Keratinocyte (primary cell): ENCODE measurements at regions not wholly inside any gene's neighbourhood (a gene's known extent, or its start where the extent isn't known, plus 50 kb on each side); places are given as distances from the start of the nearest gene placed in this dataset.

Source experiments
- DNase-seq: peaks from one replicate; pipeline ENCODE4 v3.0.0-alpha.2; 2011; ENCODE audit warnings: low read depth, missing footprints, low spot score
- FAIRE-seq: peaks from 2 replicates; lab custom pipeline; 2011; peaks lifted over from hg19 to GRCh38; lab: Jason Lieb, UNC
- H2AFZ ChIP-seq: 2 replicates; pipeline ENCODE4 v1.6.0; 2012; ENCODE audit warnings: low read length, control low read depth, inconsistent platforms; ENCODE audit not compliant: control insufficient read depth
- H3K27ac ChIP-seq: 2 replicates; pipeline ENCODE4 v1.5.1; 2011; ENCODE audit warnings: low read length; ENCODE audit not compliant: control insufficient read depth, insufficient read depth
- H3K27me3 ChIP-seq: 3 replicates; pipeline ENCODE4 v1.6.0; 2011; ENCODE audit warnings: low read length; ENCODE audit not compliant: control insufficient read depth, insufficient read depth; ENCODE audit errors: extremely low read depth
- H3K36me3 ChIP-seq, 2 experiments: 2 replicates in 1 of 2; 3 replicates in 1 of 2; pipeline ENCODE4 v1.5.1; 2011; ENCODE audit warnings: low read length in 2 of 2, mild to moderate bottlenecking in 1 of 2; ENCODE audit not compliant: control insufficient read depth in 2 of 2, insufficient read depth in 2 of 2; ENCODE audit errors: extremely low read depth in 1 of 2
- H3K4me1 ChIP-seq: 3 replicates; pipeline ENCODE4 v1.5.1; 2011; ENCODE audit warnings: low read length; ENCODE audit not compliant: control insufficient read depth, insufficient read depth; ENCODE audit errors: extremely low read depth
- H3K4me2 ChIP-seq: 3 replicates; pipeline ENCODE4 v1.6.0; 2011; ENCODE audit warnings: low read depth, low read length; ENCODE audit not compliant: control insufficient read depth, insufficient read depth; ENCODE audit errors: extremely low read depth
- H3K4me3 ChIP-seq, 3 experiments: fragments of 200-600 bp in 1 of 3; sonication (generic) in 1 of 3; 2 replicates in 2 of 3; 3 replicates in 1 of 3; pipeline ENCODE4 v1.5.1; 2011 to 2016; ENCODE audit warnings: low read length in 3 of 3, mild to moderate bottlenecking in 3 of 3, control low read depth in 2 of 3, inconsistent platforms in 1 of 3, low read depth in 1 of 3, mixed read lengths in 1 of 3, mixed run types in 1 of 3, moderate library complexity in 1 of 3; ENCODE audit not compliant: control insufficient read depth in 2 of 3, insufficient read depth in 2 of 3; ENCODE audit errors: extremely low read depth in 1 of 3
- H3K79me2 ChIP-seq: 2 replicates; pipeline ENCODE4 v1.6.0; 2012; ENCODE audit warnings: low read length; ENCODE audit not compliant: control insufficient read depth, insufficient read depth
- H3K9ac ChIP-seq: 3 replicates; pipeline ENCODE4 v1.6.0; 2011; ENCODE audit warnings: low read length; ENCODE audit not compliant: control insufficient read depth, insufficient read depth; ENCODE audit errors: extremely low read depth
- H3K9me1 ChIP-seq: 3 replicates; pipeline ENCODE4 v1.6.0; 2011; ENCODE audit warnings: low read length; ENCODE audit not compliant: control insufficient read depth, insufficient read depth; ENCODE audit errors: extremely low read depth
- H3K9me3 ChIP-seq: 2 replicates; pipeline ENCODE4 v1.5.1; 2012; ENCODE audit warnings: low read depth, low read length; ENCODE audit not compliant: control insufficient read depth
- H4K20me1 ChIP-seq: 3 replicates; pipeline ENCODE4 v1.6.0; 2011; ENCODE audit warnings: low read length; ENCODE audit not compliant: control insufficient read depth, insufficient read depth; ENCODE audit errors: extremely low read depth
- CTCF ChIP-seq, 3 experiments: IDR thresholded peaks in 1 of 3; conservative IDR thresholded peaks in 1 of 3; optimal IDR thresholded peaks in 1 of 3; 2 replicates in 2 of 3; 3 replicates in 1 of 3; pipeline versions ENCODE3 to v1.5.1; 2011; ENCODE audit warnings: low read length in 3 of 3, mild to moderate bottlenecking in 3 of 3, moderate library complexity in 2 of 3, control low read depth in 1 of 3, inconsistent platforms in 1 of 3; ENCODE audit not compliant: insufficient read depth in 2 of 3; ENCODE audit errors: extremely low read depth in 1 of 3
- EZH2 ChIP-seq: IDR thresholded peaks from one replicate; pipeline ENCODE4 v1.6.1; 2012; ENCODE audit warnings: inconsistent platforms, mild to moderate bottlenecking, low read length, moderate library complexity
- dilution Hi-C: fragments of 300-500 bp; cut with MboI; formaldehyde crosslinking; loops from one replicate; pipeline ENCODE4 v1.7.0; 2020; ENCODE audit warnings: low sequenced_read_pairs; ENCODE audit not compliant: extremely low pct_ligation_motif_present

GRCh38 chr9:110013064-110013463, 194.9 kb downstream of the C9orf152 start:
- dilution Hi-C loops = no loop called here
- Histone ChIP-seq H3K9me3 (no peaks in the 10 kb centered on the region), H3K4me3 (no peak overlapping the region), H3K27ac (no peak overlapping the region), H3K4me1 (peaks cover 15% of the 10 kb centered on the region), H3K27me3 (no peaks in the 10 kb centered on the region), H4K20me1 (no peaks in the 10 kb centered on the region), H3K79me2 (no peaks in the 10 kb centered on the region), H3K9ac (no peak overlapping the region), H3K4me2 (no peak overlapping the region), H3K9me1 (no peaks in the 10 kb centered on the region), H2AFZ (no peak overlapping the region), H3K36me3 (no peaks in the 10 kb centered on the region)
- no peak for TF ChIP-seq CTCF (optimal IDR thresholded peaks at IDR 0.05 in 1 of 3, IDR thresholded peaks at IDR 0.05 in 1 of 3, conservative IDR thresholded peaks at IDR 0.05 in 1 of 3; ENCODE audit: extremely low read depth in 1 of 3, insufficient read depth in 2 of 3, low read length in 3 of 3)
- no peak for TF ChIP-seq EZH2
- FAIRE-seq (no peak), DNase-seq (no peak)

GRCh38 chr9:110015759-110016158, 192.2 kb downstream of the C9orf152 start:
- H3K27me3 ChIP-seq = no peaks in the 10 kb centered on the region
- no peaks in the 10 kb centered on the region for H3K9me3 ChIP-seq
- H3K27ac ChIP-seq = peak overlapping the region; percentile 72
- no peaks in the 10 kb centered on the region for H3K36me3 ChIP-seq
- no peaks in the 10 kb centered on the region for H4K20me1 ChIP-seq
- dilution Hi-C loops = no loop called here
- TF ChIP-seq EZH2 (no peak), CTCF (optimal IDR thresholded peaks at IDR 0.05 in 1 of 3, IDR thresholded peaks at IDR 0.05 in 1 of 3, conservative IDR thresholded peaks at IDR 0.05 in 1 of 3; ENCODE audit: extremely low read depth in 1 of 3, insufficient read depth in 2 of 3, low read length in 3 of 3) (no peak)
- peak overlapping the region; percentile 73 for H3K4me2 ChIP-seq
- DNase-seq (peak; percentile 75), FAIRE-seq (peak; percentile 84)
- H3K4me3 ChIP-seq = peak overlapping the region in 2 of 3 experiments; percentile 8 to 47
- peaks cover 15% of the 10 kb centered on the region for H3K4me1 ChIP-seq
- H3K9me1 ChIP-seq = no peaks in the 10 kb centered on the region
- no peaks in the 10 kb centered on the region for H3K79me2 ChIP-seq
- no peak overlapping the region for H2AFZ ChIP-seq
- no peak overlapping the region for H3K9ac ChIP-seq
